A549 (cell line): ENCODE measurements at regions not wholly inside any gene's neighbourhood (a gene's known extent, or its start where the extent isn't known, plus 50 kb on each side); places are given as distances from the start of the nearest gene placed in this dataset.

ENCODE experiments used
- ATAC-seq, 2 experiments: fragments of 200-7000 bp in 1 of 2; fragments of >200 bp in 1 of 2; cut with Nextera tagmentation in 1 of 2; cut with Tn5 transposase in 1 of 2; 3 replicates each; pipeline versions ENCODE4 v1.8.0 to v1.9.1; 2018 to 2020; ENCODE audit warnings: mild to moderate bottlenecking in 1 of 2, moderate library complexity in 1 of 2
- CTCF ChIA-PET: fragments of 300-600 bp; sonication (Branson Sonifier 250); formaldehyde crosslinking; extraction: SDS; loops from one replicate; lab custom pipeline; 2021; ENCODE audit warnings: antibody characterized with exemption, inconsistent platforms; lab: Yijun Ruan, JAX
- POLR2A ChIA-PET: fragments of 350-600 bp; formaldehyde crosslinking; extraction: SDS; loops from one replicate; lab custom pipeline; 2021; ENCODE audit warnings: antibody characterized with exemption, inconsistent platforms; lab: Yijun Ruan, JAX
- DNase-seq, 2 experiments: peaks; one replicate each; pipeline versions ENCODE4 v3.0.0 to v3.0.0-alpha.2; 2011 to 2016; ENCODE audit warnings: low read depth in 1 of 2, low spot score in 1 of 2
- FAIRE-seq: peaks from 2 replicates; lab custom pipeline; 2011; peaks lifted over from hg19 to GRCh38; lab: Jason Lieb, UNC
- H3K27ac ChIP-seq, 2 experiments: fragments of >200 bp; sonication (Bioruptor Twin); formaldehyde crosslinking; 3 replicates each; pipeline ENCODE4 v1.5.1; 2016 to 2017
- H3K4me1 ChIP-seq: fragments of >200 bp; sonication (Bioruptor Twin); formaldehyde crosslinking; 3 replicates; pipeline ENCODE4 v1.6.1; 2016
- H3K4me2 ChIP-seq: fragments of >200 bp; sonication (Bioruptor Twin); formaldehyde crosslinking; 3 replicates; pipeline ENCODE4 v1.6.1; 2016
- H3K4me3 ChIP-seq: fragments of >200 bp; sonication (Bioruptor Twin); formaldehyde crosslinking; 3 replicates; pipeline ENCODE4 v1.5.1; 2016
- H3K9me3 ChIP-seq: fragments of >200 bp; sonication (Bioruptor Twin); formaldehyde crosslinking; 3 replicates; pipeline ENCODE4 v1.6.1; 2016
- BHLHE40 ChIP-seq: IDR thresholded peaks from 2 replicates; pipeline ENCODE4 v1.6.1; 2012; ENCODE audit warnings: low read depth, low read length, inconsistent platforms
- CHD2 ChIP-seq: fragments of 150-350 bp; IDR thresholded peaks from 2 replicates; pipeline ENCODE4 v1.6.1; 2014; ENCODE audit warnings: low read length; ENCODE audit not compliant: partially characterized antibody
- CHD4 ChIP-seq: fragments of 200-600 bp; sonication (generic); IDR thresholded peaks from 2 replicates; pipeline ENCODE4 v1.6.1; 2016; ENCODE audit warnings: antibody characterized with exemption, mild to moderate bottlenecking, borderline replicate concordance
- EHF ChIP-seq: fragments of 250-450 bp; sonication (Bioruptor Pico); IDR thresholded peaks from 2 replicates; pipeline ENCODE4 v1.5.0; 2020; ENCODE audit warnings: mild to moderate bottlenecking
- EHMT2 ChIP-seq: fragments of 200-600 bp; sonication (generic); IDR thresholded peaks from 2 replicates; pipeline ENCODE4 v1.6.1; 2016; ENCODE audit warnings: antibody characterized with exemption, low read depth, mild to moderate bottlenecking, moderate library complexity
- ESRRA ChIP-seq: fragments of 150-350 bp; IDR thresholded peaks from 2 replicates; pipeline ENCODE4 v1.6.1; 2014; ENCODE audit warnings: mild to moderate bottlenecking, low read length, borderline replicate concordance
- GATA3 ChIP-seq: IDR thresholded peaks from 2 replicates; pipeline ENCODE4 v1.6.1; 2012; ENCODE audit warnings: borderline replicate concordance
- HDAC2 ChIP-seq: fragments of 200-600 bp; sonication (generic); IDR thresholded peaks from 2 replicates; pipeline ENCODE4 v1.6.1; 2016
- HOXA7 ChIP-seq: fragments of 250-450 bp; sonication (Bioruptor Pico); IDR thresholded peaks from 2 replicates; pipeline ENCODE4 v1.5.0; 2020; ENCODE audit warnings: mild to moderate bottlenecking, moderate library complexity
- JUN ChIP-seq, 2 experiments: fragments of >200 bp; sonication (Bioruptor Twin); formaldehyde crosslinking; IDR thresholded peaks; 2 replicates in 1 of 2; 3 replicates in 1 of 2; pipeline ENCODE4 v1.6.1; 2016 to 2017
- JUNB ChIP-seq: fragments of >200 bp; sonication (Bioruptor Twin); formaldehyde crosslinking; IDR thresholded peaks from 2 replicates; pipeline ENCODE4 v1.6.1; 2016
- KDM1A ChIP-seq: fragments of 200-600 bp; sonication (generic); IDR thresholded peaks from 2 replicates; pipeline ENCODE4 v1.6.1; 2016; ENCODE audit warnings: low read depth, mild to moderate bottlenecking
- KDM5A ChIP-seq: fragments of 200-600 bp; sonication (generic); IDR thresholded peaks from 2 replicates; pipeline ENCODE4 v1.6.1; 2016; ENCODE audit warnings: antibody characterized with exemption, mild to moderate bottlenecking
- MAFK ChIP-seq: fragments of 450-650 bp; IDR thresholded peaks from 2 replicates; pipeline ENCODE4 v1.6.1; 2014; ENCODE audit not compliant: partially characterized antibody
- MAZ ChIP-seq: fragments of 150-350 bp; IDR thresholded peaks from 2 replicates; pipeline ENCODE4 v1.6.1; 2014; ENCODE audit warnings: antibody characterized with exemption, low read depth, low read length, borderline replicate concordance
- NPAS2 ChIP-seq: fragments of 250-450 bp; sonication (Bioruptor Pico); IDR thresholded peaks from 2 replicates; pipeline ENCODE4 v1.8.0; 2022; ENCODE audit warnings: mild to moderate bottlenecking, moderate library complexity, borderline replicate concordance
- NR3C1 ChIP-seq: fragments of >200 bp; sonication (Bioruptor Twin); formaldehyde crosslinking; IDR thresholded peaks from 3 replicates; pipeline ENCODE4 v1.6.1; 2017
- POLR2A ChIP-seq: IDR thresholded peaks from 2 replicates; pipeline ENCODE4 v1.6.1; 2012; ENCODE audit warnings: mild to moderate bottlenecking, low read length
- RARB ChIP-seq: fragments of 250-450 bp; sonication (Bioruptor Pico); IDR thresholded peaks from 2 replicates; pipeline ENCODE4 v1.8.0; 2021; ENCODE audit warnings: mild to moderate bottlenecking, moderate library complexity
- RFX5 ChIP-seq: fragments of 450-650 bp; IDR thresholded peaks from 2 replicates; pipeline ENCODE4 v1.7.1; 2014; ENCODE audit warnings: antibody characterized with exemption, mild to moderate bottlenecking, moderate library complexity
- TFCP2L1 ChIP-seq: fragments of 250-450 bp; sonication (Bioruptor Pico); IDR thresholded peaks from 2 replicates; pipeline ENCODE4 v1.5.0; 2021; ENCODE audit warnings: mild to moderate bottlenecking
- ZFP36 ChIP-seq: fragments of 450-650 bp; IDR thresholded peaks from 2 replicates; pipeline ENCODE4 v1.6.1; 2014; ENCODE audit warnings: borderline replicate concordance; ENCODE audit not compliant: partially characterized antibody
- ZNF302 ChIP-seq: fragments of 250-450 bp; sonication (Bioruptor Pico); IDR thresholded peaks from 2 replicates; pipeline ENCODE4 v1.9.0; 2021; ENCODE audit warnings: inconsistent platforms, mild to moderate bottlenecking, moderate library complexity
- WGBS: methylation state at CpG from one replicate; pipeline ENCODE4 v1.1.6; 2017; ENCODE audit errors: missing lambda C conversion rate; 5-methylcytosine and 5-hydroxymethylcytosine counted together
- TF ChIP-seq, protein P1 (sequence below): IDR thresholded peaks from 2 replicates; pipeline ENCODE4 v1.6.1; 2012
- TF ChIP-seq, protein P2 (sequence below): fragments of >200 bp; sonication (Bioruptor Twin); formaldehyde crosslinking; IDR thresholded peaks from 3 replicates; pipeline ENCODE4 v1.5.1; 2016
- TF ChIP-seq, protein P3 (sequence below): fragments of 200-600 bp; sonication (generic); IDR thresholded peaks from 2 replicates; pipeline ENCODE4 v1.6.1; 2016; ENCODE audit warnings: antibody characterized with exemption, mild to moderate bottlenecking, moderate library complexity
- TF ChIP-seq, protein P4 (sequence below): fragments of >200 bp; sonication (Bioruptor Twin); formaldehyde crosslinking; IDR thresholded peaks from 2 replicates; pipeline ENCODE4 v1.6.1; 2016

DNA sequence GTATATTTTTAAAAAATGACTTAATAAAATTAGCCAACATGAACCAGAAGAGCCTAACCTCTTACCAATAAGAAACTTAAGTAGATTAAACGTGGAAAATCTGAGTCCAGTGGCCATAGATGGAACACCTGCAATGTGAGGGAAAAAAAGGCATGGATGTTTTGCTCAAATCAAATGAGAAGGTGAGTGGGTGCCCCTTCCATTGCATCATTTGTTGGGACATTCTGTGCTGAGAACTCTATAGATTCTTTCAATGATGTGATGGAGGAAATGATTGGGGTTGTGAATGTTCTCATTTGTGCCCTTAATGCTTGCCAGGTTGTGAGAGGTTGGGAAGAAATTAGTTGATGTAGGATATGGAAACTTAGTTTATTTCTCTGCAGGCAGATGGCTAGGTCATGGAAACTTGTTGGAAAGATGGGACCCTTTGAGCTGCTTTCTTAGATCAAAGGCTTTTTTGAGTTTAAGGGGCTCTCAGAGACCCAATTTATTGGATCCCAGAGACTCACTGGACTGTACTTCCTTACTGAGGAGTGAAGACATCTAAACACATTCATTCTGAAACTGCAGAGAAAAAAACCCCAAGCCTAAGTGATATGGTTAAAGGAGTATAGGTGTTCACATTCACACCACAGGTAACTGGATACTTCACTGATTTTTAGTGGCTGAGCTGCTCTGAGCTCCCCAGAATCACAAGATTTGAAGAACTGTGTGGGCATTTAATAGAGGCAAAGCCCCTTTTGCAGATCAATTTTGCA is 95.9 kb downstream of the DACT1 start:
- Histone ChIP-seq H3K4me3 (no peak overlapping the region), H3K9me3 (no peaks in the 10 kb centered on the region), H3K4me2 (no peak overlapping the region), H3K4me1 (peaks cover 25% of the 10 kb centered on the region), H3K27ac (no peak overlapping the region)
- POLR2A ChIA-PET: no interaction called here
- FAIRE-seq (no peak), ATAC-seq (no peak), DNase-seq (no peak)
- TF ChIP-seq JUN (IDR thresholded peaks at IDR 0.05): no peak
- TF ChIP-seq ZFP36: no peak
- TF ChIP-seq HOXA7: no peak
- TF ChIP-seq EHF (CRISPR knock-in tag): no peak
- TF ChIP-seq MAFK: no peak
- TF ChIP-seq, protein P1, sequence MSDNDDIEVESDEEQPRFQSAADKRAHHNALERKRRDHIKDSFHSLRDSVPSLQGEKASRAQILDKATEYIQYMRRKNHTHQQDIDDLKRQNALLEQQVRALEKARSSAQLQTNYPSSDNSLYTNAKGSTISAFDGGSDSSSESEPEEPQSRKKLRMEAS: no peak
- no peak for TF ChIP-seq JUNB
- no peak for TF ChIP-seq GATA3
- no peak for TF ChIP-seq KDM1A
- TF ChIP-seq MAZ: no peak
- no peak for TF ChIP-seq NPAS2 (CRISPR knock-in tag)
- TF ChIP-seq HDAC2: no peak
- 13% methylated on average over 1 of the region's 1 CpG for WGBS
- CTCF ChIA-PET: interaction anchor here (2.1 kb wide), 1 partner anchor 11 kb away, joined by 6 read pairs; no protein-coding TSS in a partner anchor

DNA sequence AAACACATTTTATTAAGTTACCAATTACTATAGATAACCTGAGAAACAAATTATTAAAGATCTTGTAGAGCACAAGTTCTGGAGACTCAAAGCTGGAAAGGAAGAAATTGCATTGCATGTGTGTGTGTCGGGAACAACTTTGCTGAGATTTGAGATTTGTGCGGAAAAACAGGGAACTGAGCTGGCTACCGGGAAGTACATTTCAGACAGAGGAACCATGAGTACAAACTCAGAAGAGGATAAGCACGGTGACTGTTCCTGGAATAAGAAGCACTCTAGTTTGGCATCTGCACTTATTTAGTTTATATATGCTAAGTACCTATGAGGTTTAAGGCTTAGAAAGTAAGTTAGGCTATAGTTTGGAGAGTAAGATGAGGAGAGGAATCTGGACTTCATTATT is 97.8 kb downstream of the DACT1 start:
- peak; percentile 46 for FAIRE-seq

DNA sequence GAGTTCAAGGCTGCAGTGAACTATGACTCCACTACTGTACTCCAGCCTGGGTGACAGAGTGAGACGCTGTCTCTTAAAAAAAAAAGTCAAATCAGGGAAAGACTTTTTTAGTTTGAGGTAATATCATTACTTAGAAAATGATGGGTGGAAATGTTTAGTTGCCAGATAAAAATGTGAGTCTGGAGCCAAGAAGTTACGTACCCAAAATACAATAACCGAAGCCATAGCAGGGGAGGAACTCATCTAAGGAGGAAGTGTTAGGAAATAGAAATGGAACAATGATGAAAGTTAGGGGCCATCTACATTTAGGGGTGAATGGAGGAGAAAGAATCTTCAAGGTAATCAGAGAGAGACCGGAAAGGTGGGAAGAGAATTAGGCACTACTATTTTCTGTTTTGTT is 98.8 kb downstream of the DACT1 start:
- POLR2A ChIA-PET: no interaction called here
- DNase-seq: no peak
- H3K4me1 ChIP-seq: peaks cover 20% of the 10 kb centered on the region
- H3K27ac ChIP-seq: no peak overlapping the region; a peak in 1 of 6 replicates
- FAIRE-seq: no peak
- TF ChIP-seq BHLHE40: no peak
- TF ChIP-seq EHF (CRISPR knock-in tag): no peak
- TF ChIP-seq, protein P2, sequence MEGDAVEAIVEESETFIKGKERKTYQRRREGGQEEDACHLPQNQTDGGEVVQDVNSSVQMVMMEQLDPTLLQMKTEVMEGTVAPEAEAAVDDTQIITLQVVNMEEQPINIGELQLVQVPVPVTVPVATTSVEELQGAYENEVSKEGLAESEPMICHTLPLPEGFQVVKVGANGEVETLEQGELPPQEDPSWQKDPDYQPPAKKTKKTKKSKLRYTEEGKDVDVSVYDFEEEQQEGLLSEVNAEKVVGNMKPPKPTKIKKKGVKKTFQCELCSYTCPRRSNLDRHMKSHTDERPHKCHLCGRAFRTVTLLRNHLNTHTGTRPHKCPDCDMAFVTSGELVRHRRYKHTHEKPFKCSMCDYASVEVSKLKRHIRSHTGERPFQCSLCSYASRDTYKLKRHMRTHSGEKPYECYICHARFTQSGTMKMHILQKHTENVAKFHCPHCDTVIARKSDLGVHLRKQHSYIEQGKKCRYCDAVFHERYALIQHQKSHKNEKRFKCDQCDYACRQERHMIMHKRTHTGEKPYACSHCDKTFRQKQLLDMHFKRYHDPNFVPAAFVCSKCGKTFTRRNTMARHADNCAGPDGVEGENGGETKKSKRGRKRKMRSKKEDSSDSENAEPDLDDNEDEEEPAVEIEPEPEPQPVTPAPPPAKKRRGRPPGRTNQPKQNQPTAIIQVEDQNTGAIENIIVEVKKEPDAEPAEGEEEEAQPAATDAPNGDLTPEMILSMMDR: no peak
- TF ChIP-seq, protein P3, sequence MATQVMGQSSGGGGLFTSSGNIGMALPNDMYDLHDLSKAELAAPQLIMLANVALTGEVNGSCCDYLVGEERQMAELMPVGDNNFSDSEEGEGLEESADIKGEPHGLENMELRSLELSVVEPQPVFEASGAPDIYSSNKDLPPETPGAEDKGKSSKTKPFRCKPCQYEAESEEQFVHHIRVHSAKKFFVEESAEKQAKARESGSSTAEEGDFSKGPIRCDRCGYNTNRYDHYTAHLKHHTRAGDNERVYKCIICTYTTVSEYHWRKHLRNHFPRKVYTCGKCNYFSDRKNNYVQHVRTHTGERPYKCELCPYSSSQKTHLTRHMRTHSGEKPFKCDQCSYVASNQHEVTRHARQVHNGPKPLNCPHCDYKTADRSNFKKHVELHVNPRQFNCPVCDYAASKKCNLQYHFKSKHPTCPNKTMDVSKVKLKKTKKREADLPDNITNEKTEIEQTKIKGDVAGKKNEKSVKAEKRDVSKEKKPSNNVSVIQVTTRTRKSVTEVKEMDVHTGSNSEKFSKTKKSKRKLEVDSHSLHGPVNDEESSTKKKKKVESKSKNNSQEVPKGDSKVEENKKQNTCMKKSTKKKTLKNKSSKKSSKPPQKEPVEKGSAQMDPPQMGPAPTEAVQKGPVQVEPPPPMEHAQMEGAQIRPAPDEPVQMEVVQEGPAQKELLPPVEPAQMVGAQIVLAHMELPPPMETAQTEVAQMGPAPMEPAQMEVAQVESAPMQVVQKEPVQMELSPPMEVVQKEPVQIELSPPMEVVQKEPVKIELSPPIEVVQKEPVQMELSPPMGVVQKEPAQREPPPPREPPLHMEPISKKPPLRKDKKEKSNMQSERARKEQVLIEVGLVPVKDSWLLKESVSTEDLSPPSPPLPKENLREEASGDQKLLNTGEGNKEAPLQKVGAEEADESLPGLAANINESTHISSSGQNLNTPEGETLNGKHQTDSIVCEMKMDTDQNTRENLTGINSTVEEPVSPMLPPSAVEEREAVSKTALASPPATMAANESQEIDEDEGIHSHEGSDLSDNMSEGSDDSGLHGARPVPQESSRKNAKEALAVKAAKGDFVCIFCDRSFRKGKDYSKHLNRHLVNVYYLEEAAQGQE: no peak
- TF ChIP-seq, protein P4, sequence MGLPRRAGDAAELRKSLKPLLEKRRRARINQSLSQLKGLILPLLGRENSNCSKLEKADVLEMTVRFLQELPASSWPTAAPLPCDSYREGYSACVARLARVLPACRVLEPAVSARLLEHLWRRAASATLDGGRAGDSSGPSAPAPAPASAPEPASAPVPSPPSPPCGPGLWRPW: no peak
- no peak for TF ChIP-seq TFCP2L1
- TF ChIP-seq RFX5: no peak
- TF ChIP-seq, all 56 proteins: peak for 0
- WGBS: 93% methylated on average over 4 of the region's 4 CpGs
- Histone ChIP-seq H3K4me2 (no peak overlapping the region), H3K4me3 (no peak overlapping the region), H3K9me3 (no peaks in the 10 kb centered on the region)
- ATAC-seq: no peak
- CTCF ChIA-PET: interaction anchor here (0.6 to 1.1 kb wide), 2 partner anchors 16 to 388 kb away, joined by 3 to 5 read pairs; no protein-coding TSS in a partner anchor

More for the DNA sequence above, 97.8 kb downstream of the DACT1 start:
- Histone ChIP-seq H3K4me3 (no peak overlapping the region), H3K4me1 (peaks cover 28% of the 10 kb centered on the region), H3K27ac (no peak overlapping the region), H3K9me3 (no peaks in the 10 kb centered on the region)
- 76% methylated on average over 4 of the region's 4 CpGs for WGBS
- ATAC-seq (no peak), DNase-seq (no peak)
- ChIA-PET CTCF (no interaction called here), POLR2A (no interaction called here)
- TF ChIP-seq RARB (CRISPR knock-in tag) (no peak), HOXA7 (no peak), JUN (IDR thresholded peaks at IDR 0.05) (no peak), CHD4 (no peak), KDM1A (no peak), ZFP36 (no peak), POLR2A (no peak), MAFK (no peak), GATA3 (no peak), ZNF302 (no peak), EHMT2 (no peak), NR3C1 (no peak), KDM5A (no peak), ESRRA (no peak), CHD2 (no peak)
- TF ChIP-seq, all 56 proteins: peak for 0
- no peak overlapping the region for H3K4me2 ChIP-seq
